GM18505 (cell line): ENCODE measurements at regions not wholly inside any gene's neighbourhood (a gene's known extent, or its start where the extent isn't known, plus 50 kb on each side); places are given as distances from the start of the nearest gene placed in this dataset.

ENCODE experiments used
- ATAC-seq: cut with Tn5 transposase; IDR thresholded peaks from one replicate; pipeline ENCODE4 v1.9.1; 2021; ENCODE audit not compliant: unreplicated experiment
- POLR2A ChIP-seq: IDR thresholded peaks from 4 replicates; pipeline ENCODE4 v1.6.1; 2011; ENCODE audit warnings: borderline replicate concordance; ENCODE audit not compliant: insufficient read depth, insufficient read length; ENCODE audit errors: extremely low read depth

DNA sequence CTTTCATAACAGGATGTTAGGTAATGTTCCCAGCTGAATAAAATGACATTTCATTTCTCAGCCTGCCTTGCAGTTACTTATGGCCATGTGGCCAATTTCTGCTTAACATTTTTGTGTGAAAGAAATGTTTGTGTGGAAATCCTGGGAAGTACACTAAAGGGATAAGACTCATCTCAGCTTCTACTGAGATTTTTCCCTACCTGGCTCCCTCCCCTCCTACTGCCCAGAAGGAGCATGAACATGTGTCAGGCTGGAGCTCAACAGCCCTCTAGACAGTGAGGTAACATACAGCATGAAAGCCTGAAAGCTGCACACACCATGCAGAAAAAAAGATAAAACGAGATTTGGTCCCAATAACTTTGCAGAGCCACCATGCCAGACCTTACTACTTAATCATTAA, 288.4 kb upstream of the COX7C start:
- TF ChIP-seq POLR2A: no peak
- ATAC-seq: no peak

DNA sequence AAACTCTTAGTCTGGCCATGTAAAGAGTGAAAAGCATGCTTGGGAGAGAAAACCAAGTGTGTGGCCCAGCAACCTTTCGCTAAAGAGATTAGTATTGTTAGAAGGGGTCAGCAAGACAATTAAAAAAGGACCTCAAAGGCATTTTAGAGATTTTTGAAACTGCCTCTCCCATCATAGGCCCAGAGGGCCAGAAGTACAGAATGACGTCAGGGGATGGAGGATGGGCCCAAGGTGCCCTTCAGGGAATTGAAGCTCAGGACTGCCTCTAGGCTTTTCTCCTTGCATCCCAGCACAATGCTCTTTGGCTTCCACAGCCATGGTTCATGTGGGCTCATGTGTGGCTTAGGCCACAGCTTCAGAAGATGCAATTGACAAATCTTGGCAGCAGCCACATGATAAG, 287.0 kb upstream of the COX7C start:
- ATAC-seq: no peak
- TF ChIP-seq POLR2A: no peak

DNA sequence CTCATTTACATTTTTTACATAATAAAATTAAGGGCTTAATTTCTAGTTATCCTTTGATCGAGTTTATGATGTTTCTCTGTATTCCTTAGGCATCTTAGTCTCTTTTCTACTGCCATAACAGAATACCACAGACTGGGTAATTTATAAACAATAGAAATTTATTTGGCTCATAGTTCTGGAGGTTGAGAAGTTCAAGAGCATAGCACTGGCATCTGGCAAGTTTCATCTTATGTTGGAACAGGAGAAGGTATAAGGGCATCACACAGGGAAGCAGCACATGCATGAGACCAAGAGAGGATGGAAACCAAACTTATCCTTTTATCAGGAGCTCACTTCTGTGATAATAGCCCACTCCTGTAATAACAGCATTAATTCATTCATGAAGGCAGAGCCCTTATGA, 284.9 kb upstream of the COX7C start:
- TF ChIP-seq POLR2A: no peak
- no peak for ATAC-seq

DNA sequence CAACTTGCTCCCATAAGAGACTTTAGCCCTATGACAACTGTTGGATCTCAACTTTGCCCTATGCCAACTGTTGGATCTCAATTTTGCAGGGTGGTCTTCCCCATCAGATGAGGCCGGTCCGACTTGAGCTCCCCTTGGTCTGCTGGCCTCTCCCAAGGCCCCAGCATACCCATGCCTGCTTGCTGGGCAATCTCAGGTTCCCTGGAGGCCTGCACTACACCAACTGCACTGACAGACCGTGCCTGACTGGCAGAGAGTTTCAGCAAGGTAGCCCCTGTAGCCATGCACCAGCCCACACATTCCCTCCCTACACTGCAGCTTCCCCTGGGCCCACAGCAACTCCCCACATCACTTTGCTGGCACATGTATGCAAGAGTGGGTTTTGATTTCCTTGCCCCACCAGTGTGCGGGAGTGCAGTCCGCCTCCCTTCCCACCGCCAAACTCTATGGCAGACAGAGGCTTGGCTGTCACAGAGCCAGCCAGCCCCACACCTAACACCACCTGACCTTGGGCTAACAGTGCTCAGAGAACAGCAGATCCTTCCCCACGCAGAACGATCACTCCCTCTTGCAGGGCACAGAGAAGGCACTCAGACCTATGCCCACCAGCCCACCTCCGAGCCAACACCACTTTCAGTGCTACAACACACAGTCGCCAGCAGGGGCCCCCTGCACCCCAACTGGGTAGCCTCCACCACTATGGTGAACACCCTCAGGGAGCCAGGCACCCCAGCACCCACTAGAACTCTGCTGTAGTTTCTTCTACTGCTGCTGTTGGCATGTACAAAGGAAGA, 279.9 kb upstream of the COX7C start:
- no peak for TF ChIP-seq POLR2A
- ATAC-seq: no peak

DNA sequence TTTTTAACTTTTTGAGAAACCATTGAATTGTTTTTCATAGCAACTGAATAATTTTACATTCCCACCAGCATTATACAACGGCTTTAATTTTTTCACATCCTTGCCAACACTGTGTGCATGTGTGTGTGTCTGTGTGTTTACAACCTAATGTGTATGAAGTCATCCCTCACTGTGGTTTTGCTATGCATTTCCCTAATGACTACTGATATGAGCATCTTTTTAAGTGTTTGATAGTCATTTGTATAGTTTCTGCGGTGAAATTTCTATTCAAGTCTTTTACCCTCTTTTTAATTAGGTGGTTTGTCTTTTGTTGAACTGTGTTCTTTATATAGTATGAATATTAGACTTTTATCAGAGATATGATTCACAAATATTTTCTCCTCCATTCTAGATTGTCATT, 263.1 kb upstream of the COX7C start:
- TF ChIP-seq POLR2A: no peak
- ATAC-seq: no peak

DNA sequence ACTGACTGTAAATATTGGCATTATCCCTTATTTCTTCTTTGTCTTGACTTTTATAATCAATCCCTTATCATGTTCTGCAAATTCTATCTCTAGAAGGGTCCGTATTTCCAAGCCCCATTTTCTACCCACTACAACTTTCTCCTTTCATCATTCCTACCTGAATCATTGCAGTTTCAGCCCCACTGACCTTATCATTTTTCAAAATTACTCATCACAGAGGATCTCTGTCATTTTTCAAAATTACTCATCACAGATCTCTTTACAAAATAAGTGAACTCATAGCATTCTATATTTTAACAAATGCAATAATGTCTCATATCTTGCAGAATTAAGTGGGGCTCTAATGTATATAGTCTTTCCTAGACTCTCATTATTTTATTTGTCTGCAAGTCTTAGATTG, 256.9 kb upstream of the COX7C start:
- TF ChIP-seq POLR2A: no peak
- ATAC-seq: no peak

DNA sequence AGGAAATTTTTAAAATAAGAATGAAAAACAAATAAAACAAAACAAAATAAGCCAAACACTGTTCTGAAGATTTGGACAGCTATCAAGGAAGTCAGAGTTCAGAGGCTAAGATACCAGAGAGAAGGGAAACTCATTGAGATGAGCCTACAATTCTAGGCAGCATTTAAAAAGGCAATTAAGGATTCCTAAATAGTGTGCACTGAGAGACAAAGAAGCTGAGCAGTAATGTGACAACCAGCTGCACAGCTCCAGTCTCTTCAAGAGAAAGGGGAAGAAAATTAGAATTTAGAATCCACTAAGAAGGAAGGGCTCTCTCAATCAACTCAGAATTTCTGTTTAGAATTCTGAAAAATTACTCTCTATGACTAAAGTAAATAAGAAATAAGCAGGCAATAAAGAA, 246.7 kb upstream of the COX7C start:
- no peak for ATAC-seq
- no peak for TF ChIP-seq POLR2A

DNA sequence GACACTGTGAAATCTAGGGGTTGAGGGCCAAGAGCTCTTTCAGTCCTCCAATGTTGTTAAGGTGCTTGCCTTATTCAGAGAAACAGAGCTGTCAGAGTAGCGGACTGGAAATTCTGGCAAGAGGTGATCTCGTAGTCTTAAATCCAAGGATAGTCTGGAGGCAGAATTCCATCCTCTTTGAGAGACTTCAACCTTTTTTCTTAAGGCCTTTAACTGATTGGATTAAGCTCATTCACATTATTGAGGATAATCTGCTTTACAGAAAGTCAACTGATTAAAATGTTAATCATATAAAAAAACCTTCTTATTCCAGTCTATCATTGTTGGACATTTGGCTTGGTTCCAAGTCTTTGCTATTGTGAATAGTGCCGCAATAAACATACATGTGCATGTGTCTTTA, 243.1 kb upstream of the COX7C start:
- no peak for TF ChIP-seq POLR2A
- no peak for ATAC-seq

DNA sequence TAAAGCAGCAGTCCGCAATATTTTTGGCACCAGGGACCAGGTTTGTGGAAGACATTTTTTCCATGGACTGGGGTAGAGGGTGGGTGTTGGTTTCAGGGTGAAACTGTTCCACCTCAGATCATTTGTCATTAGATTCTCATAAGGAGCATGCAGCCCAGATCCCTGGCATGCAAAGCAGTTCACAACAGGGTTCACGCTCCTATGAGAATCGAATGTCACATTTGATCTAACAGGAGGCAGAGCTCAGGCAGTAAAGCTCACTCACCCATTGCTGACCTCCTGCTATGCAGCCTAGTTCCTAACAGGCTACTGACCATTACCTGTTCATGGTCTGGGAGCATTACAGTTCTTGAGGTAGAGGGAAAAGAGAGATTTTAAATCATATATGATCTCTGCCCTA, 241.5 kb upstream of the COX7C start:
- TF ChIP-seq POLR2A: no peak
- no peak for ATAC-seq

DNA sequence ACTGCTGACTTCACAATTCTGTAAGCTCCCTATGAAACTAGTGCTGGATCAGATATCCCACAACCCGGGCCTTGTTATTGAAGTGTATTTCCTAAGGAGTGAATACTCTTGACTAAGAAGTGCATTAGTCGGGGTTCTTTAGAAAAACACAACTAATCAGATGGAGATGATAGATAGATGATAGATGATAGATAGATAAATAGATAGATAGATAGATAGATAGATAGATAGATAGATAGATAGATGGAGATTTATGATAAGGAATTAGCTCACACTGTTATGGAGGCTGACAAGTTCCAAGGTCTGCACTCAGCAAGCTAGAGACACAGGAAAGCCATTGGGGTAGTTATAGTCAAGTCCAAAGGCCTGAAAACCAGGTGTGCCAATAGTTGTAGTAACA, 214.6 kb upstream of the COX7C start:
- ATAC-seq: no peak
- no peak for TF ChIP-seq POLR2A

DNA sequence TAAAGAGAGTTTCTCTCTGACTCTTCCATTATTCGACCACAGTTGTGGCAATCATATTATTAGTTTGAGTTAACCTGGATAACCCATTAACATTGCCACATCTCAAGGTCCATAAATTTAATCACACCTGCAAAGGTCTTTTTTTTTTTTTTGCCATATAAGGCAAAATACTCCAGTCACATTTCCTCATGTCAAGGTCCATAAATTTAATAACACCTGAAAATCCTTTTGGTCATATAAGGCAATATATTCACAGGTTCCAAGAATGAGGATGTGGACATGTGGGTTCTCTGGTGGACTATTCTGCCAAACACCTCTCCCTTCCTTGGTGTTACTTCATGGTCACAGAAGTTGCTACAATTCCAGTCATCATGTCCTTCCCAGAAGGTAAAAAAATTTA, 213.5 kb upstream of the COX7C start:
- no peak for TF ChIP-seq POLR2A
- no peak for ATAC-seq

DNA sequence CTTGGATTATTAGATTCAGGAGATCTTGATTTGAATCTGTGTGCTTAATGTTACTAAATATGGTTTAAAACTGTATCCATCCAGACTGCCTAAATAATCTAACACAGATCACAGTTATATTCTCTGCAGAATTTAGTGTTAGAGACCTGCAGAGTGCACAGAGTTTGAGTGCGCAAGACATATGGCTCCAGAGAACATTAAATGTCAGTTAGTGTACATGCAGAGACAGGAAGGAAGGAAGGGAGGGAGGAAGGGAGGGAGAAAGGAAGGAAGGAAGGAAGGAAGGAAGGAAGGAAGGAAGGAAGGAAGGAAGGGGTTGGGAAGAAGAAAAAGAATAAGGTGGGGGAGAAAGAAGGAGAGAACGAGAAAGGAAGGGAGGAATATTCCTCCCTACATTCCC, 210.0 kb upstream of the COX7C start:
- TF ChIP-seq POLR2A: no peak
- ATAC-seq: no peak

DNA sequence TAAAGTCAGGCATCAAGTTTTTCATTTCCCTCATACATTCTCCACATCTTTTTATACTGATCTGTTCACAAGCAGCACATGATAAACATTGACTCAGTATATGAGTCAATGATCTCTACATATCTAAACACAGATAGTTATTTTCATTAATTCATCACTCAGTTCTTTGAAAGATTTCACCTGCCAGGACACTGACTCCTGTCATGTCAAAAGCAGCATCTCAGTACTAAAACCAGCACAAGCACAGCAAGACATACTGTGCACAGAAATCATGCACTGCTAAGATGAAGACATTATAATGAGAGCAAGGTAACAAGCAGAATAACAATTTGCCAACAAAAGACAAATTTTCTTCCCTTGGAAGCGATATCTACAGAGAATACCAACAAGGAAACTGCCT, 206.1 kb upstream of the COX7C start:
- TF ChIP-seq POLR2A: no peak
- no peak for ATAC-seq

DNA sequence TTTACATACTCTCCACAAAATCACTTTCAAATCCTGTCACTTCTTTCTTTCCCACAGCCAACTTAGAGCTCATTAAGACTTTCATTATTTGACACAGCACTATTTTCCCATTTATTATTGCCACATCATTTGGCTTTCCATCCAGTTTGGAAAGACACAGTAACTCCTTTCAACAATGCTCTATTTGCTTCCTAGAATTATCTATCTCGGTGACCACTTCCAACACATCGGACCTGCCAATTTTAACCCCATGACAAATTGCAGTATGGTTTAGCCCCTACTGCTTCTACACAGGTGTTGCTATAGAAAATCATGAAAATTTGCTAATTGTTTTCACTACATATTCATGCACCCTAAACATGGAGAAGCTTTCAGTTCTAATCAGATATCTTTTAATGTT, 190.6 kb upstream of the COX7C start:
- no peak for TF ChIP-seq POLR2A
- ATAC-seq: no peak
